ENCODE measurements at regions not wholly inside any gene's neighbourhood (a gene's known extent, or its start where the extent isn't known, plus 50 kb on each side); places are given as distances from the start of the nearest gene placed in this dataset.
A peak's percentile ranks its signal among the peaks of the same experiment; 100 is the strongest.

- DNase-seq (ENCODE audit: low read depth), result no peak
Observed at GRCh38 chr16:55380485-55380884, 56.5 kb downstream of the IRX6 start.

GRCh38 chr16:55384288-55385247 is 60.6 kb downstream of the IRX6 start:
- DNase-seq (ENCODE audit: low read depth), result no peak

GRCh38 chr16:55385359-55385758 is 61.4 kb downstream of the IRX6 start:
- DNase-seq (ENCODE audit: low read depth), result no peak

- no peak for DNase-seq (ENCODE audit: low read depth)
Observed at GRCh38 chr16:55386534-55387296, 62.7 kb downstream of the IRX6 start.

- no peak for DNase-seq (ENCODE audit: low read depth)
Observed at GRCh38 chr16:55388131-55388862, 64.3 kb downstream of the IRX6 start.

GRCh38 chr16:55389426-55390073 is 65.5 kb downstream of the IRX6 start:
- DNase-seq (ENCODE audit: low read depth), result no peak

GRCh38 chr16:55390630-55391237 is 66.7 kb downstream of the IRX6 start:
- DNase-seq (ENCODE audit: low read depth), result no peak

- no peak for DNase-seq (ENCODE audit: low read depth)
Observed at GRCh38 chr16:55391760-55392375, 67.9 kb downstream of the IRX6 start.

GRCh38 chr16:55392701-55393100 is 68.7 kb downstream of the IRX6 start:
- no peak for DNase-seq (ENCODE audit: low read depth)

- DNase-seq (ENCODE audit: low read depth), result no peak
Observed at GRCh38 chr16:55393991-55394390, 70.0 kb downstream of the IRX6 start.

- DNase-seq (ENCODE audit: low read depth), result no peak
Observed at GRCh38 chr16:55398762-55399161, 74.8 kb downstream of the IRX6 start.

GRCh38 chr16:55399911-55400310 is 75.9 kb downstream of the IRX6 start:
- no peak for DNase-seq (ENCODE audit: low read depth)

- no peak for DNase-seq (ENCODE audit: low read depth)
Observed at GRCh38 chr16:55401046-55401445, 77.0 kb downstream of the IRX6 start.

- DNase-seq (ENCODE audit: low read depth), result no peak
Observed at GRCh38 chr16:55403464-55403863, 75.5 kb upstream of the MMP2 start.

GRCh38 chr16:55406651-55407050 is 72.3 kb upstream of the MMP2 start:
- no peak for DNase-seq (ENCODE audit: low read depth)

GRCh38 chr16:55408661-55409060 is 70.3 kb upstream of the MMP2 start:
- DNase-seq (ENCODE audit: low read depth), result no peak

GRCh38 chr16:55411231-55411630 is 67.8 kb upstream of the MMP2 start:
- DNase-seq (ENCODE audit: low read depth), result peak; percentile 1

GRCh38 chr16:55418586-55418985 is 60.4 kb upstream of the MMP2 start:
- peak; percentile 16 for DNase-seq (ENCODE audit: low read depth)

- no peak for DNase-seq (ENCODE audit: low read depth)
Observed at GRCh38 chr16:55421226-55421625, 57.8 kb upstream of the MMP2 start.

GRCh38 chr16:55426865-55427484 is 52.0 kb upstream of the MMP2 start:
- DNase-seq (ENCODE audit: low read depth), result no peak

Data from EH (cell line).